ENCODE measurements at regions not wholly inside any gene's neighbourhood (a gene's known extent, or its start where the extent isn't known, plus 50 kb on each side); places are given as distances from the start of the nearest gene placed in this dataset.

DNA sequence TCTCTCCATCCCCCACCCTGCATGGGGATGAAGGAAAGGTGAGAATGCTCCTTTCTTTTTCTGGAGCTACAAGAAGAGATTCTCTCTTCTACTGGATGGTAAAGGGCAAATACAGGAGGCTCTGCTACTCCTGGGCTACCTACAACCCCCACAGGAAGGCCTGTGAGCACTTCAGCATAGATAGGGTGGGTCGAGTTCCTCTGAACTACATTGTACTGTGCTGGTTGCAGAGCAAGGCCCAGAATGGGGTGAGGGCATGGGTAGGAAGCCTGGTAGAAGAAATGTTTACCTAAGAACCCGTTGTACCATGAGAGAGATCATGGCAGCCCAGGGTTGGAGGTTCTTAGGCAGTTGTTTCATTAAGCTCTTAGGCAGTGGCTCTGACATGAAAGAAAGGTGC lies 510.4 kb downstream of the MID1IP1 start:
- TF ChIP-seq, protein P1, sequence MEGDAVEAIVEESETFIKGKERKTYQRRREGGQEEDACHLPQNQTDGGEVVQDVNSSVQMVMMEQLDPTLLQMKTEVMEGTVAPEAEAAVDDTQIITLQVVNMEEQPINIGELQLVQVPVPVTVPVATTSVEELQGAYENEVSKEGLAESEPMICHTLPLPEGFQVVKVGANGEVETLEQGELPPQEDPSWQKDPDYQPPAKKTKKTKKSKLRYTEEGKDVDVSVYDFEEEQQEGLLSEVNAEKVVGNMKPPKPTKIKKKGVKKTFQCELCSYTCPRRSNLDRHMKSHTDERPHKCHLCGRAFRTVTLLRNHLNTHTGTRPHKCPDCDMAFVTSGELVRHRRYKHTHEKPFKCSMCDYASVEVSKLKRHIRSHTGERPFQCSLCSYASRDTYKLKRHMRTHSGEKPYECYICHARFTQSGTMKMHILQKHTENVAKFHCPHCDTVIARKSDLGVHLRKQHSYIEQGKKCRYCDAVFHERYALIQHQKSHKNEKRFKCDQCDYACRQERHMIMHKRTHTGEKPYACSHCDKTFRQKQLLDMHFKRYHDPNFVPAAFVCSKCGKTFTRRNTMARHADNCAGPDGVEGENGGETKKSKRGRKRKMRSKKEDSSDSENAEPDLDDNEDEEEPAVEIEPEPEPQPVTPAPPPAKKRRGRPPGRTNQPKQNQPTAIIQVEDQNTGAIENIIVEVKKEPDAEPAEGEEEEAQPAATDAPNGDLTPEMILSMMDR (IDR thresholded peaks at IDR 0.05), result no peak
- TF ChIP-seq POLR2A (IDR thresholded peaks at IDR 0.05), result no peak

Measured in uterus (tissue), 2 donors.